Cerebellar nuclear complex (tissue), 1 donor: ENCODE measurements at regions not wholly inside any gene's neighbourhood (a gene's known extent, or its start where the extent isn't known, plus 50 kb on each side); places are given as distances from the start of the nearest gene placed in this dataset.

Experiments
- DNase-seq, 2 experiments: peaks; one replicate each; lab custom pipeline; 2025; lab: John Stamatoyannopoulos, UW

- DNase-seq, result no peak
These were observed 402.8 kb downstream of the NXPE2 start for GRCh38 chr11:115080923-115081680.

GRCh38 chr11:115081972-115082371, 403.6 kb downstream of the NXPE2 start:
- DNase-seq, result no peak

GRCh38 chr11:115083144-115083806, 404.9 kb downstream of the NXPE2 start:
- DNase-seq, result no peak

GRCh38 chr11:115084231-115084630, 405.9 kb downstream of the NXPE2 start:
- no peak for DNase-seq

- DNase-seq, result no peak
These were observed 407.3 kb downstream of the NXPE2 start for GRCh38 chr11:115085461-115086210.

- no peak for DNase-seq
These were observed 409.5 kb downstream of the NXPE2 start for GRCh38 chr11:115087791-115088190.

- no peak for DNase-seq
These were observed 411.7 kb downstream of the CADM1 start for GRCh38 chr11:115092516-115092915.

- no peak for DNase-seq
These were observed 406.3 kb downstream of the CADM1 start for GRCh38 chr11:115097796-115098408.

GRCh38 chr11:115100706-115101105, 403.5 kb downstream of the CADM1 start:
- DNase-seq, result no peak

GRCh38 chr11:115103921-115104320, 400.3 kb downstream of the CADM1 start:
- DNase-seq, result no peak

GRCh38 chr11:115104851-115105453, 399.3 kb downstream of the CADM1 start:
- DNase-seq, result no peak

GRCh38 chr11:115111066-115111465, 393.1 kb downstream of the CADM1 start:
- DNase-seq, result no peak

- no peak for DNase-seq
These were observed 391.5 kb downstream of the CADM1 start for GRCh38 chr11:115112754-115113153.

- DNase-seq, result no peak
These were observed 386.2 kb downstream of the CADM1 start for GRCh38 chr11:115117956-115118493.

- DNase-seq, result no peak
These were observed 385.1 kb downstream of the CADM1 start for GRCh38 chr11:115119146-115119545.
